RWPE2 (cell line): ENCODE measurements at regions not wholly inside any gene's neighbourhood (a gene's known extent, or its start where the extent isn't known, plus 50 kb on each side); places are given as distances from the start of the nearest gene placed in this dataset.
"Not testable (repeated sequence)": the region's sequence is repeated elsewhere in the genome, so short reads cannot be mapped to it uniquely, and the experiment has no call there.

Experiments
- ATAC-seq: fragments of 200-7000 bp; cut with Tn5 transposase; 3 replicates; pipeline ENCODE4 v1.9.1; 2021; ENCODE audit warnings: low read depth
- DNase-seq: peaks from one replicate; pipeline ENCODE4 v3.0.0-alpha.2; 2020; ENCODE audit warnings: low spot score
- H3K27ac ChIP-seq: fragments of 450-650 bp; 2 replicates; pipeline ENCODE4 v1.5.1; 2017; ENCODE audit warnings: mild to moderate bottlenecking; ENCODE audit not compliant: poor library complexity, severe bottlenecking
- H3K27me3 ChIP-seq: fragments of 250-450 bp; sonication (Bioruptor Pico); 2 replicates; pipeline ENCODE4 v1.5.1; 2021; ENCODE audit warnings: mild to moderate bottlenecking, moderate library complexity; ENCODE audit not compliant: insufficient read depth, poor library complexity, severe bottlenecking
- H3K36me3 ChIP-seq: fragments of 250-450 bp; sonication (Bioruptor Pico); 2 replicates; pipeline ENCODE4 v1.5.1; 2020; ENCODE audit warnings: low read depth, mild to moderate bottlenecking, moderate library complexity
- H3K4me1 ChIP-seq: fragments of 250-450 bp; sonication (Bioruptor Pico); 2 replicates; pipeline ENCODE4 v1.5.1; 2021; ENCODE audit warnings: mild to moderate bottlenecking, moderate library complexity; ENCODE audit not compliant: insufficient read depth, poor library complexity, severe bottlenecking
- H3K4me3 ChIP-seq: fragments of 250-450 bp; sonication (Bioruptor Pico); 2 replicates; pipeline ENCODE4 v1.5.1; 2021; ENCODE audit warnings: mild to moderate bottlenecking, moderate library complexity; ENCODE audit not compliant: severe bottlenecking
- H3K9me3 ChIP-seq: fragments of 250-450 bp; sonication (Bioruptor Pico); 2 replicates; pipeline ENCODE4 v1.5.1; 2021; ENCODE audit warnings: mild to moderate bottlenecking, moderate library complexity; ENCODE audit not compliant: severe bottlenecking
- CTCF ChIP-seq: fragments of 450-650 bp; IDR thresholded peaks from one replicate; pipeline ENCODE4 v1.5.1; 2017; ENCODE audit warnings: mild to moderate bottlenecking, moderate library complexity; ENCODE audit not compliant: poor library complexity, severe bottlenecking

- ATAC-seq (no peak), DNase-seq (no peak)
- no peaks in the 10 kb centered on the region for H3K27me3 ChIP-seq
- no peak for TF ChIP-seq CTCF
- no peaks in the 10 kb centered on the region for H3K4me1 ChIP-seq
- H3K27ac ChIP-seq: no peak overlapping the region
- H3K4me3 ChIP-seq: no peak overlapping the region
- H3K36me3 ChIP-seq: no peaks in the 10 kb centered on the region
- H3K9me3 ChIP-seq: no peaks in the 10 kb centered on the region
Measured at GRCh38 chr9:75552941-75553340, 337.5 kb upstream of the PCSK5 start.

- not testable (repeated sequence) for H3K4me3 ChIP-seq, H3K36me3 ChIP-seq, H3K9me3 ChIP-seq, H3K27me3 ChIP-seq, ATAC-seq, H3K27ac ChIP-seq, DNase-seq, H3K4me1 ChIP-seq
Measured at GRCh38 chr9:75566813-75567212, 323.7 kb upstream of the PCSK5 start.

GRCh38 chr9:75570538-75570937, 319.9 kb upstream of the PCSK5 start:
- no peaks in the 10 kb centered on the region for H3K4me1 ChIP-seq
- no peak for TF ChIP-seq CTCF
- DNase-seq (no peak), ATAC-seq (no peak)
- H3K36me3 ChIP-seq: no peaks in the 10 kb centered on the region
- no peaks in the 10 kb centered on the region for H3K27me3 ChIP-seq
- H3K27ac ChIP-seq: no peak overlapping the region
- no peaks in the 10 kb centered on the region for H3K9me3 ChIP-seq
- H3K4me3 ChIP-seq: no peak overlapping the region

- no peaks in the 10 kb centered on the region for H3K36me3 ChIP-seq
- no peaks in the 10 kb centered on the region for H3K27me3 ChIP-seq
- no peak overlapping the region for H3K27ac ChIP-seq
- DNase-seq (no peak), ATAC-seq (no peak)
- H3K4me1 ChIP-seq: no peaks in the 10 kb centered on the region
- no peaks in the 10 kb centered on the region for H3K9me3 ChIP-seq
- H3K4me3 ChIP-seq: no peak overlapping the region
- no peak for TF ChIP-seq CTCF
Measured at GRCh38 chr9:75574569-75574968, 315.9 kb upstream of the PCSK5 start.

- Histone ChIP-seq H3K4me1 (no peaks in the 10 kb centered on the region), H3K27me3 (peaks cover 10% of the 10 kb centered on the region), H3K27ac (no peak overlapping the region), H3K36me3 (no peaks in the 10 kb centered on the region), H3K9me3 (no peaks in the 10 kb centered on the region), H3K4me3 (no peak overlapping the region)
- TF ChIP-seq CTCF: no peak
- ATAC-seq (no peak), DNase-seq (no peak)
Measured at GRCh38 chr9:75582870-75583269, 307.6 kb upstream of the PCSK5 start.
